Epithelial cell of prostate (primary cell): ENCODE measurements at regions not wholly inside any gene's neighbourhood (a gene's known extent, or its start where the extent isn't known, plus 50 kb on each side); places are given as distances from the start of the nearest gene placed in this dataset.
"Not testable (repeated sequence)": the region's sequence is repeated elsewhere in the genome, so short reads cannot be mapped to it uniquely, and the experiment has no call there.

Experiments
- DNase-seq: peaks from one replicate; pipeline ENCODE4 v3.0.0-alpha.2; 2011; ENCODE audit warnings: low read depth, low spot score
- H3K27ac ChIP-seq: fragments of 450-650 bp; 2 replicates; pipeline ENCODE4 v1.5.1; 2017; ENCODE audit warnings: mild to moderate bottlenecking

DNA sequence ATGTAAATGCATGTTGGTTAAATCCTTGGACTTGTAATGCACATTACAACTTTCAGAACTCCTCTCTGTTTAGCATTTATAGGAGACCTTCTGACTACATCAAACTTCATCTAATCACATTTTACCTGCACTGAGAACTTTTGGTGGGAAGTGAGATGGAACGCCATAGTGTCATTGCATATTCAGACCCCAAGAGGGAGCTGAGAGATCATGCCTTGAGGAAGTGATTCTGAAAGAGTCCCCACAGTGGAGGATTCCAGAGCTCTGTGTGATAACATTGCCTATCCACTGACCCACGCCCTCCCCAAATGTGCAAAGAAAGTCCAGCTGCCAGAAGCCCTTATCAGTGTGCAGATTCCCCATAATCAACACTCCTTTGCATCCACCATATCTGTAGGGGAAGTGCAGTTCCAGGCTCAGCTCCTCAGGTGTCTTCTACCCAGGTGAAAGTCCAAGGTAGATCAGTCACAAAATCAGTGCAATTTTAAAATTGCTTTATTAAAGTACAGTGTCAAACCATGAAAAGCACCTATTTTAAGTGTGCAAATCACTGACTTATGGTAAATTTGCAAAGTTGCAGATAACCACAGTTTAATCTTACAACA, 212.4 kb downstream of the RPIA start:
- no peak overlapping the region for H3K27ac ChIP-seq

GRCh38 chr2:88913280-88913679, 221.8 kb downstream of the RPIA start:
- no peak for DNase-seq
- H3K27ac ChIP-seq: no peak overlapping the region

More for the DNA sequence above, 212.4 kb downstream of the RPIA start:
- DNase-seq: no peak

GRCh38 chr2:88919087-88919738, 227.7 kb downstream of the RPIA start:
- no peak overlapping the region for H3K27ac ChIP-seq

DNA sequence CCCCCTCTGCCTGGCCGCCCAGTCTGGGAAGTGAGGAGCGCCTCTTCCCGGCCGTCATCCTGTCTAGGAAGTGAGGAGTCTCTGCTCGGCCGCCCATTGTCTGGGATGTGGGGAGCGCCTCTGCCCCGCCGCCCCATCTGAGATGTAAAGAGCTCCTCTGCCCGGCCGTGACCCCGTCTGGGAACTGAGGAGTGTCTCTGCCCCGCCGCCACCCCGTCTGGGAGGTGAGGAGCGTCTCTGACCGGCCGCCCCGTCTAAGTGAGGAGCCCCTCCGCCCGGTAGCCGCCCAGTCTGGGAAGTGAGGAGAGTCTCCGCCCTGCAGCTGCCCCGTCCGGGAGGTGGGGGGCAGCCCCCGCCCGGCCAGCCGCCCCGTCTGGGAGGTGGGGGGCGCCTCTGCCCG, 228.9 kb downstream of the RPIA start:
- DNase-seq: not testable (repeated sequence)

More at GRCh38 chr2:88919087-88919738, 227.7 kb downstream of the RPIA start:
- no peak for DNase-seq

DNA sequence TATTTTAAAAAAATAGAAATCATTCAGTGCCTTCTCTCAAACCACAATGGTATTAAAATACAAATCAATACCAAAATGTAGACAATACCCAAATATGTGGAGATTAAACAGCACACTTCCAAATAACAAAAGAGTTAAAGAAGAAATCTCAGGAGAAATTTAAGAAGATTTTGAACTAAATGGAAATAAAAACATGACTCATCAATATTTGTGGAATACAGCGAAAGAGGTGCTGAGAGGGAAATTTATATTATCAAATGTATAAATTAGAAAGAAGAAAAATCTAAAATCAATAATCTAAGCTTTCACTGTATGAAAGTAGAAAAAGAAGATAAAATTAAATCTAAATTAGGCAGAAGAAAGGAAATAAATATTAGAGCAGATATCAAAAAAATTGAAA, 233.1 kb downstream of the RPIA start:
- no peak for DNase-seq
- no peak overlapping the region for H3K27ac ChIP-seq

More for the DNA sequence above, 228.9 kb downstream of the RPIA start:
- H3K27ac ChIP-seq: not testable (repeated sequence)

DNA sequence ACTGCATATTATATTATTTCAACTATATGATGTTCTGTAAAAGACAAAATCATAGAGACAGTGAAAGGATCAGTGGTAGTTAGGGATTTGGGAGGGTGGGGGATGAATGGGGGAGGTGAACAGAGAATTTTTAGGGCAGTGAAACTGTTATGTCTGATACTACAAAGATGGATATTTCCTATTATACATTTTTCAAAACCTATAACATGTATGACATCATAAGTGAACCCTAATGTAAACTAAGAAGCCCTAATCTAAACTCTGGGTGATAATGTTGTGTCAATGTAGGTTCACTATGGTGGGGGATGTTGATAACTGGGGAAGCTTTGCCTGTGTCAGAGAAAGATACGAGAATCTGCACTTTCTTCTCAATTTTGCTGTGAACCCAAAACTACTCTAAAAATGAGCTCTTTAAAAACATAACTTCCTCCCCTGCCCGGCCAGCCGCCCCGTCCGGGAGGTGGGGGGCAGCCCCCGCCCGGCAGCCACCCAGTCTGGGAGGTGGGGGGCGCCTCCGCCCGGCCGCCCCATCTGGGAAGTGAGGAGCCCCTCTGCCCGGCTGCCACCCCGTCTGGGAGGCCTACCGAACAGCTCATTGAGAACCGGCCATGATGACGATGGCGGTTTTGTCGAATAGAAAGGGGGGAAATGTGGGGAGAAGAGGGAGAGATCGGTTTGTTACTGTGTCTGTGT, 234.4 kb downstream of the RPIA start:
- H3K27ac ChIP-seq: no peak overlapping the region
- DNase-seq: no peak

- DNase-seq: no peak
- H3K27ac ChIP-seq: no peak overlapping the region
Measured at GRCh38 chr2:88927128-88927527, 235.7 kb downstream of the RPIA start.

DNA sequence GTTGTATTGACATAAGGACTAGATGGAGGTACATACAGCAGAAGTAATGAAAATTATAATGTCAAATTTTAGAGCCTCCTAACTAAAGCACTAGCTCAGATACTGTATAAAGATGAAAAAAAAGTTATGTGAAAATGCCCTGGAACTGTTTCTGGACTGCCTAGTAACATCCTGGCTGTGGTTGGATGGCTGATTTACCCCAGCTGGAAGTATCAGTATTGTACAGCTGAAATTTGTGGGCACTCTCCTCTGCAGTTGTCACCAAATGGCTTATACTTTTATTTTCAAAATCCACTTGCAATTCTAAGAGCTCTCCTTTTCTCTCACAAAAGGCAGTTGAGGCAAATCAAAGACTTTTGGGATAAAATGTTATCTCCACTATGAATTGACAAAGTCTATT, 239.2 kb downstream of the RPIA start:
- DNase-seq: no peak
- no peak overlapping the region for H3K27ac ChIP-seq

GRCh38 chr2:88932686-88933085, 241.2 kb downstream of the RPIA start:
- no peak overlapping the region for H3K27ac ChIP-seq
- DNase-seq: no peak

DNA sequence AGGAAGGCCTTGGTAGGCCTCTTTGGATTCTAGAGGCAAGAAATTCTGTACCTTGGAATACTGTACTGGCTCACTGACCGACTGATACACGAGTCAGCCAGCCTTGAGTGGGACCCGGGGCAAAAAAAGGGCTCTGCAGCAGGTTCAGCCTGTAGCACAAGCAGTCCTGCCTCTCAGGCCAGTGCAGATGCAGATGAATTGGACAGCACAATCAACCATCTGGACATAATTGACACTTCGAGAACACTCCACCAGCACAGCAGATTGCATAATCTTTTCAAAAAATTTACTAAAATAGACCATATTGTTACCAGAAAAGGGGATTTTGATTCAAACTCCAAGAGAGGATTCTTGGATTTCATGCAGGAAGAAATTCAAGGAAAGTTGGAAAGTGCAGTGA, 241.6 kb downstream of the RPIA start:
- H3K27ac ChIP-seq: no peak overlapping the region
- no peak for DNase-seq

- no peak for DNase-seq
- no peak overlapping the region for H3K27ac ChIP-seq
Measured at GRCh38 chr2:88933980-88934379, 242.5 kb downstream of the RPIA start.

- DNase-seq: not testable (repeated sequence)
Measured at GRCh38 chr2:88941178-88941577, 249.7 kb downstream of the RPIA start.

DNA sequence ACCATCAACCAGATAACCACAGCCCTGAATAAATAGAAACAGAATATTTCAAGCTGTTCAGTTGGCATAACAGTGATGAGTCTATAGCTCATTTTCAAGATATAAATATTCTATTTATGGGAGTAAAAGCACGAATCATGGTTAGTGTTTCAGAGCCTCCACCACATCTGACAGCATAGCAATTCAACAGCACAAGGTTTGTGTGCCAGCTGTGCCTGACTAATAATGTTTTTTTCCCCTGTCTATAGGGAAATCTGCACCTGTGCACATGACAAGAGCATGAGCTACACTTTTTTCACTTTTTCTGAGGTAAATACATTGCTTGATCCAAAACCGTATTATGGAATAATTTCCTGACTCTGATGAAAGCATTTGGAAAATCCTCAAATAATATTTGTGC, 251.3 kb downstream of the RPIA start:
- DNase-seq: no peak
- no peak overlapping the region for H3K27ac ChIP-seq

More at GRCh38 chr2:88941178-88941577, 249.7 kb downstream of the RPIA start:
- not testable (repeated sequence) for H3K27ac ChIP-seq

DNA sequence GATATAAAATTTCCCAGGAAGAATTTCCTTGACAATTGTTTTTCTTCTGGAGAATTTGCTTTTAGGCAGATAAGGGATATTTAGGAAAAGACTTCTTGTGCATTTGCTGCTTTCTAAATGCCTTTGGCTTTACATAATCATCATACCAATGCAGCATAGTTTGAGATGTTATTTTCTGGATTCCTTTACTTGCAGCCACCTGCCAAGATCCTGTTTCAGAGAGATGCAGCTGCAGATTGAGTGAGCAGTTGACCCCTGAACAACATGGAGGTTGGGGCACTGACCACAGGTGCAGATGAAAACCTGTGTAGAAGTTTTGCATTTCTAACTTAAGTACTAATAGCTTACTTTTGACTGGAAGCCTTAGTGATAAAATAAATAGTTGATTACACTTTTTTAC, 257.9 kb downstream of the RPIA start:
- H3K27ac ChIP-seq: no peak overlapping the region
- DNase-seq: no peak

DNA sequence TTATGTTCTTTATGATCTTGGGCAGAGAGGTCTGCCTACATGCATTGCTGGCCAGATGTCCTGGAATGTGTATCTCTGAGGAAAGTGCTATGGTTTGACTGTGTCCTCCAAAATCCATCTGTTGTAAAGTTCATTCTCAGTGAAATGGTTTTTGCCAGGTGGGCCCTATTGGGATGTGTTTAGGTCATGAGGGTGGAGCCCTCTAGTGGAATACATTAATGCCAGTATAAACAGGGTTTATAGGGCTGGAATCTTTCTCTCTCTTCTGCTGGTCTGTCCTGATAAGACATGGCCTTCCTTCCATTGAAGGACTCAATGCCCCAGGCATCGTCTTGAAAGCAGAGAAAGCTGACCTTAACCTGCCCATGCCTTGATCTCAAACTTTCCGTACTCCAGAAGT, 258.5 kb downstream of the RPIA start:
- no peak for DNase-seq
- no peak overlapping the region for H3K27ac ChIP-seq

DNA sequence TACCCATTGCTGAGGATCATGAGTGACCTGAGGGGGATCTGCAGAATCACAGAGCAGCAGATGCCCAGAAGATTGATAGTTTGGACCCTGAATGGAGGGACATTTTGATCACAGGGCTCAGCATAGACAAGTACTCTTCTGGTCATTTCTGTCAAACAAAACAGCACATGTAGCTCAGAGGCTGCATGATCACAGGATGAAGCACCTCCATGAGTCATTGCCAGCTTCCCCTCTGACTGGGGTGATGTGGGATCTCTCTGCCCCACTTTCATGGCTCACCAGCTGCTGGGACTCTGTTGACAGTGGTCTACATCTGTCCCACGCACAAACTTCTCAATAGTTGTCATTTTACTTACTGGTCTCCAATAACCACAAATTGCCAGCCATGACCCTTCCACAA, 264.1 kb downstream of the RPIA start:
- DNase-seq: no peak
- no peak overlapping the region for H3K27ac ChIP-seq

GRCh38 chr2:88959480-88960204, 268.2 kb downstream of the RPIA start:
- DNase-seq: no peak
- no peak overlapping the region for H3K27ac ChIP-seq

- DNase-seq: not testable (repeated sequence)
Measured at GRCh38 chr2:88961323-88961722, 269.9 kb downstream of the RPIA start.

GRCh38 chr2:88967844-88968243, 276.4 kb downstream of the RPIA start:
- no peak overlapping the region for H3K27ac ChIP-seq
- DNase-seq: peak; percentile 58

More at GRCh38 chr2:88961323-88961722, 269.9 kb downstream of the RPIA start:
- not testable (repeated sequence) for H3K27ac ChIP-seq

DNA sequence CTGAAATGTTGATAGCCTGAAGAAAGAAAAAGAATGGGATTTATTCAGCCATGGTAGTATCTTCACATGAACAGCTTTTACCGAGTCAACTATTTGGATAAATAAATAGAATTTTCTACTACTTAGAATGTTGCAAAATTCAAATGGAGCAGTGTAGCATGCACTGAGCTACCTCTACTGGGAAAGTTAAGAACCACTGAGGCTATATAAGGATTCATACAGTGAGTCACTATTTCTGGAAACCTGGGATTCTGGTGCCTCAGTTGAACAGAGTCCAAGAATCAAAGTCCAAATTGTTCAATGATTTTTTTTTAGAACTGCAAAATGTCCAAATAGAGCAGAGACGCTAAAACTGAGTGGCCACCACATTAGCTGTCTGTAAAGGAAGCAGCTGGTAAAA, 286.5 kb downstream of the RPIA start:
- H3K27ac ChIP-seq, DNase-seq: not testable (repeated sequence)

- H3K27ac ChIP-seq, DNase-seq: not testable (repeated sequence)
Measured at GRCh38 chr2:88978446-88978845, 287.0 kb downstream of the RPIA start.
